Bronchial epithelial cell (primary cell): ENCODE measurements at regions not wholly inside any gene's neighbourhood (a gene's known extent, or its start where the extent isn't known, plus 50 kb on each side); places are given as distances from the start of the nearest gene placed in this dataset.
A peak's percentile ranks its signal among the peaks of the same experiment; 100 is the strongest.

Experiments used
- DNase-seq: peaks from one replicate; pipeline ENCODE4 v3.0.0-alpha.2; 2010; ENCODE audit warnings: low read depth
- FAIRE-seq: peaks from 2 replicates; lab custom pipeline; 2011; peaks lifted over from hg19 to GRCh38; lab: Jason Lieb, UNC
- H3K27me3 ChIP-seq: 2 replicates; pipeline ENCODE4 v1.5.1; 2011; ENCODE audit warnings: low read length; ENCODE audit not compliant: control insufficient read depth, insufficient read depth
- H3K36me3 ChIP-seq: 2 replicates; pipeline ENCODE4 v1.5.1; 2011; ENCODE audit warnings: low read length; ENCODE audit not compliant: control insufficient read depth, insufficient read depth
- H3K4me3 ChIP-seq: 2 replicates; pipeline ENCODE4 v1.5.1; 2011; ENCODE audit warnings: mild to moderate bottlenecking, low read depth, low read length, control low read depth
- TF ChIP-seq, protein P1 (sequence below): IDR thresholded peaks from 2 replicates; pipeline ENCODE4 v1.5.1; 2011; ENCODE audit warnings: mild to moderate bottlenecking, moderate library complexity, low read length, control low read depth, inconsistent platforms; ENCODE audit not compliant: insufficient read depth, severe bottlenecking

DNA sequence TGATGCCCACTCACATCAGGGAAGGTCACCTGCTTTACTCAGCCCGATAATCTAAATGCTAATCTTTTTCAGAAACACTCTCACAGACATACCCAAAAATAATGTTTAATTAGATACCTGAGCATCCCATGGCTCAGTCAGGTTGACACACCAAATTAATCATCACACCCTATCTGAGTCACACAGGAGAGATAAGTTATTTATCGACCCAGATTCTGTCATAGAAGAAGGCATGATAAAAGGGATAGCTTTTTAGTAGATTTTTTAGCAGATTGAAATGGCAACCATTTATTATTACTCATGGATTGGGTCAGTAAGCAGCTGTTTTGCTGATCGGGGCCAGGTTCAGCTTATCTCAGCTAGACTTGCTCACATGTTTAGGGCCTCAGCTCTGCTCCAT lies 97.8 kb upstream of the TYRP1 start:
- H3K36me3 ChIP-seq = no peaks in the 10 kb centered on the region
- no peak overlapping the region for H3K4me3 ChIP-seq
- H3K27me3 ChIP-seq = no peaks in the 10 kb centered on the region
- FAIRE-seq (no peak), DNase-seq (peak; percentile 33)
- TF ChIP-seq, protein P1, sequence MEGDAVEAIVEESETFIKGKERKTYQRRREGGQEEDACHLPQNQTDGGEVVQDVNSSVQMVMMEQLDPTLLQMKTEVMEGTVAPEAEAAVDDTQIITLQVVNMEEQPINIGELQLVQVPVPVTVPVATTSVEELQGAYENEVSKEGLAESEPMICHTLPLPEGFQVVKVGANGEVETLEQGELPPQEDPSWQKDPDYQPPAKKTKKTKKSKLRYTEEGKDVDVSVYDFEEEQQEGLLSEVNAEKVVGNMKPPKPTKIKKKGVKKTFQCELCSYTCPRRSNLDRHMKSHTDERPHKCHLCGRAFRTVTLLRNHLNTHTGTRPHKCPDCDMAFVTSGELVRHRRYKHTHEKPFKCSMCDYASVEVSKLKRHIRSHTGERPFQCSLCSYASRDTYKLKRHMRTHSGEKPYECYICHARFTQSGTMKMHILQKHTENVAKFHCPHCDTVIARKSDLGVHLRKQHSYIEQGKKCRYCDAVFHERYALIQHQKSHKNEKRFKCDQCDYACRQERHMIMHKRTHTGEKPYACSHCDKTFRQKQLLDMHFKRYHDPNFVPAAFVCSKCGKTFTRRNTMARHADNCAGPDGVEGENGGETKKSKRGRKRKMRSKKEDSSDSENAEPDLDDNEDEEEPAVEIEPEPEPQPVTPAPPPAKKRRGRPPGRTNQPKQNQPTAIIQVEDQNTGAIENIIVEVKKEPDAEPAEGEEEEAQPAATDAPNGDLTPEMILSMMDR = no peak

DNA sequence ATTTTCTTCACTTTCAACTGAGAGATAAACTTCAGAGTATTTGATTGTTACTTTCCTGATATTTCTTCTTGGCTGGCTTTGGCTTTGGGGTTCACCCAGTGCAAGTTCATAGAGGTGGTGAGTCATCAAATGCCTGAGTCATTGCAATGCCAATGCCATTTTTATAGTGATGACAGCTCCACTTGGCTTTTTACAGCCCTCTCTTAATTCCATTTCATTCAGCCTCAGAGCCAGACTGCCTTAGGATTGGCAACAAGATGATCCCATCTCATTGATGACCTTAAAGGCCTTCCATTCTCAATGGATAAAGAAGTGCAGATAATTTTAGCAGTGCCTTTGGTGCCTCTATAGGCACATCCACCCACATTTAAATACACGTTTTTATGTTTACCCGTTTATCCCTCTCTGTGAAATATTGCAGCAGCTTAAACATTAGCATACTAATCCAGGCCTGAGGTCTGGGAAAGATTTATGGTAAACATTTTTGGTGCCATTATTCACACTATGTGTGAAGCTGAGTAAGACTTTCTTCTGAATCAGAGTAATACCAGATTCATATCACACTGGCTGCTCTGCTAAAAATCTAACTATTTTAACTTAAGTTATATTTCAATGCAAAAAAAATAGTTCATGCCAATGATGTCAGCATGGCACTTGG lies 88.9 kb upstream of the TYRP1 start:
- H3K27me3 ChIP-seq = no peaks in the 10 kb centered on the region
- TF ChIP-seq, protein P1 = no peak
- no peaks in the 10 kb centered on the region for H3K36me3 ChIP-seq
- peak; percentile 70 for DNase-seq
- no peak for FAIRE-seq
- no peak overlapping the region for H3K4me3 ChIP-seq

DNA sequence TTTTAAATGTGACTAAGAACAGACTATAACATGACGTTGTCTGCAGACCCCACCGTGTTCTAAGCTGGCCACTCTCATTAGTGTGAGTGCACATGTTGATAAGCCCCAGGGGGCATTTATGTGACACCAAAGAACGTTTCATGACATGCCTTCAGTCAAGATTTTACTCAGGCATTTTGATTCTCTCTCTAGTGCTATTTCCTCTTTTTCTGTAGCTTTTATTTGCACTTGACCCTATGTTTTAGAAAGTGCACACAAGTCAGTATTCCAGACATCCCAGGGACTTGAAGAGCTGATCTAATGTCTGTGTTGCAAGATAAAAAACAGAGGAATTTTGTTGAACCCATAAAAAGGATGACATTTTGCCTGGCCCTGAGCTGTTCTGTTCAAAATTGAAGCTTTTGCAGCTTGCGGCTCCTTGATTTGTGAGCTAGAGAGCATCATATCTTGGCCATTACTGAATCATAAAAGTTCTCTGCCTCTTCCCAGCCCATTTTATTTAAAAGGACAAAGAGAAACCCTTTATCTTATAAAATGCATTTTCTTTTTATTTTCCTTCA lies 80.9 kb upstream of the TYRP1 start:
- DNase-seq (no peak), FAIRE-seq (no peak)
- Histone ChIP-seq H3K36me3 (no peaks in the 10 kb centered on the region), H3K4me3 (no peak overlapping the region), H3K27me3 (no peaks in the 10 kb centered on the region)
- TF ChIP-seq, protein P1 = no peak

DNA sequence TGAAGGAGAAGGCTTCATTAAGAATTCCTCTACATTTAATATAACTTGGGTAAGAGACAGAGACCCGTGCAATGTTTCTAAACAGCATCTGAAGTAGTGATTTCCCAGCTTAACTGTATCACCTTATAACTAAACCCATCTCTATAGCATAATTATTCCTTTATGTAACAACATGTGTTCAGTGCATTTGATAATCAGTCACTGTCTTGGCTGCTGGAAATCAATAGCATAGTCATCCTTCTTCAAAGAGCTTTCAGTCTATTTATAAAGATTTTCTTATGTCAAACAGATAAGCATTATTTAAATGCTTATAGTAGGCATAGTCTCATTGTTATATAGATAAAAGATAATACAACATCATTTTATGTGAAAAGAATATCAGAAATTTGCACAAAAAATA lies 80.1 kb upstream of the TYRP1 start:
- TF ChIP-seq, protein P1 = no peak
- H3K36me3 ChIP-seq = no peaks in the 10 kb centered on the region
- FAIRE-seq (no peak), DNase-seq (no peak)
- H3K27me3 ChIP-seq = no peaks in the 10 kb centered on the region
- H3K4me3 ChIP-seq = no peak overlapping the region

DNA sequence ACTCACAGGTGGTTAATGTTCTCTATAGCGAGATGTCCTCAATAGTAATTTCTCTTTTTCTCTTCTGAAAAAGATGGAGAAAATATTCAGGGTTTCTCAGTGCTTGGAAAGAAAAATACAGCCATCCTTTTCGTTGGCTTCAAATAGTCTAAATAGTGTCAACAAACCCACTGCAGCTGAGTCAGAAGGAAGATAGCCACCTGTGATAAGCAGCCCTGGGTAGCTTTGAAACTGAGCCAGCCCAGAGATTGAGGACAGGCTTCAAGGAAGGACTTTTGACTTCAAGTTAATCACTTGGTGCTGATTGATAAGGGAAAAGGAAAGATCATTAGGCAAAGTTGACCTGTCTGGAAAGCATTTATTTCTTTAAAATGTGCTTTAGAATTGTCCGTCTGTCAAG lies 78.7 kb upstream of the TYRP1 start:
- TF ChIP-seq, protein P1 = no peak
- H3K27me3 ChIP-seq = no peaks in the 10 kb centered on the region
- H3K4me3 ChIP-seq = no peak overlapping the region
- FAIRE-seq (no peak), DNase-seq (no peak)
- no peaks in the 10 kb centered on the region for H3K36me3 ChIP-seq

DNA sequence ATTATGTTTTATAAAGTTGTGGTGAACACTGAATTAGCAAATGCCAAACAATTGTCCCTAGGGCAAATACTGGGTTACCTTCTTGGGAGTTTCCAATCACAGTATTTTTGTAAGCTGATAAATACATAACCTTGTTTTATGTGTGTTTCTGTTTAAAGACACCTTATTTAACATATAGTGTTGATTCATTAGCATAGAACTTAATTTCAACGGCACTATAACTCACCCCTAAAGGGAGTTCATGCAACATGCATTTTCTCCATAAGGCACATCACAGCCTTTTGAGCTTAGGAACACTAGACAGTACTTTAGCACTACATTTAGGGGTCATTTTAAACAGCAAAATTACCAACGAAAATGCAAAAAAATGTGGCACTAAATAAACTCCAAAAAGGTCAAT lies 74.2 kb upstream of the TYRP1 start:
- H3K27me3 ChIP-seq = no peaks in the 10 kb centered on the region
- no peak for FAIRE-seq
- no peak overlapping the region for H3K4me3 ChIP-seq
- H3K36me3 ChIP-seq = no peaks in the 10 kb centered on the region
- no peak for DNase-seq
- TF ChIP-seq, protein P1 = no peak
